DLD1 (cell line): ENCODE measurements at regions not wholly inside any gene's neighbourhood (a gene's known extent, or its start where the extent isn't known, plus 50 kb on each side); places are given as distances from the start of the nearest gene placed in this dataset.

Source experiments
- in situ Hi-C: cut with HindIII; loops from 2 replicates; pipeline ENCODE4 v1.10.0; 2017; ENCODE audit warnings: low sequenced_read_pairs

- in situ Hi-C loops = no loop called here
These were observed 622.1 kb downstream of the IGSF11 start for GRCh38 chr3:118412503-118412902.

DNA sequence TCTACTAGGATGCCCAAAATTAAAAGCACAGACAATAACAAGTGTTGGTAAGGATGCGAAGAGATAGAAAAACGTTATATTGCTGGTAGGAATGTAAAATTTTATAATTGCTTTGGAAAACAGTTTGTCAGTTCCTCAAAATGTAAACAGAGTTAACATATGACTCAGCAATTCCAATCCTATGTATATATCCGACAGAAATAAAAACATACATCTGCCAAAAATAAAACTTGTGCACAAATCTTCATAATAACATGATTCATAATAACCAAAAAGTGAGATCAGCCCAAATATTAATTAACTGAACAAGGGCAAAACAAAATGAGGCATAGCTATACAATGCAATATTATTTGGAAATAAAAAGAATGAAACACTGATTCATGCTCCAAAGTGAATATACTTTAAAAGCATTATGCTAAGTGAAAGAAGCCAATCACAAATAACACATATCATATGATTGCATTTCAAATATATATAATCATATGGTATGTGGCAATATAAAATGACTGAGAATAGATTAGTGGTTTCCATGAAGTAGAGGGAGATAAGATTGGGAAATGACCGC is 609.3 kb downstream of the IGSF11 start:
- in situ Hi-C loops = no loop called here

DNA sequence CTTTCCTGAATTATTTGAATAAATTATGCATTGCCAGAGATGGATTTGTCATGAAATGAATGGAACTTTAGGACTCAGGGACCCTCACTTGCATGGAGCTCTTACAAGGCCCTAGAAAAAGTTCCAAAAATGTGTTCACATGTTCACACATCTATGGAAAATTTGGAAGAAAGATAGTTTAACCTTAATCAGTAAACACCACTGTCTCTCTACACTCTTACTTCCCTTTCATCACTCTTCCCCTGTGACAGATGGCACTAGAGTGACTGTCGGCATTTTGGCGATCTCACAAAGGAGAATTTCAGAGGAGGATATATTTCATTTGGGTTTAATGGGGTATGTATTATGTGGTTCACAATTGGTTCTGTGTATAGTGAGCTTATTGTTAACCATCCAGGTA is 600.8 kb downstream of the IGSF11 start:
- in situ Hi-C loops = no loop called here

DNA sequence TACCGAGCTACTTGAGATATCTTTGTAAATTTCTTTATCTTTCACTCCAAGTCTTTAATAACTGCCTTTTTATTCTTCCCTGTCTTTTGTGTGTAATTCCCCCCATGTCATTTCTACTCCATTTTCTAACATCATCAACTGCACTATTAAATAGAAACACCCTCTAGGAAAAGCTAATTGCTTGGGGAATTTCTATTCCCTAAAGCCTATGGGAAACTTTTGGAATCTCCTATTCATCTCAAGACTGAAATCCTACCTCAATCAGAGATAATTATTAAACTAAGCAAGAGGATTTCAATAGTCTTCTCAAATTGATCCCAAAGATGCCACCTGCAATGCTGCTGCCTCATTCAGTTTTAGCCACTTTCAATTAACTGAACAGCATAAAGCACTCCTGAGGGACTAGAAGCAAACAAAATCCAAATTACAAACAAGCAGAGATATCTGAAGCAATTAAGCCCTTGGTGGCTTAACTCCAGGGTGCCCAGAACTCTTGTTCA is 598.7 kb downstream of the IGSF11 start:
- in situ Hi-C loops = no loop called here

DNA sequence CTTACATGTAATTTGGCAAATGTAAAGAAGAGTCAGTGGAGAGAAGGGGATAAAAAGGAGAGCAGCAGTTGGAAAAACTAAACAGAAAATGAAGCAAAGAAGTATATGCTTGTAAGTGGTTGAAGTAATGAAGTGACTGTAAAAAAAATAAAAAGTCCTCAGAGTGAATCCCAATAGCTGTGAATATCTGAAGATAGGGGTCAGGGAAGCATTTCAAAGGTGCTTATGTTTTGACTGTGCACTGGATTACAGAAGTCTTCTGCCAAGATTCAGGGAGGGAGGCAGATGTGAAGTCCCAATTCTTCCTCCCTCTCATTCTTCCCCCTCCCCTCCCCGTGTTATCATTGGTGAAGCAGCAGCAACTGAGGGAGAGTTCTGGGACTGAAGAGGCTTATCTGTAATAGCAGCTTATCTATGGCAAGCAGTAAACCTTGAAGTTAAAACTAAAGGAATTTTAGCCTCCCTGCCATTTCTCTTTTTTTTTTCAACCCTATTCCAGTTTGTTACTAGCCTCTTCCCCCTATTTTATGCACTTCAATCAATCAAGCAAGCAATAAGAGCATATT is 597.9 kb downstream of the IGSF11 start:
- in situ Hi-C loops = no loop called here

GRCh38 chr3:118445036-118445435 is 589.6 kb downstream of the IGSF11 start:
- in situ Hi-C loops = no loop called here

DNA sequence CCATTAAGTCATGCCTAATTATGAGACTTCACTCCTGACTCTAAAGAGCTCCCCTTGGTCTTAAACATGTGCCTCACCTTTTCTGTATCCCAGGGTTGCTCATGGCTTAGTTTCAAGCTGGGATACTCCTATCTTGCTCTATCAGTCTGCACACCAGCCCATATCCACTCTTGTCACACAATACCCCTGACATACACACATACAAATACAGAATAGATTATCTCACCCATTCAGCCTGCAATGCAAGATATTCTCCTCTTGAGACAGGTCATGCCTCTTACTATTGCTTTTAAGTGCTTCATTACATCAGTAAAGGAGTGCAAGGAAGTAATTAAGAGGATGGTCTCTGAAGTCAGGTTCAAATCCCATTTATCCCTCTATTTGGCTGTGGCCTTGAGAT is 587.3 kb downstream of the IGSF11 start:
- in situ Hi-C loops = no loop called here

DNA sequence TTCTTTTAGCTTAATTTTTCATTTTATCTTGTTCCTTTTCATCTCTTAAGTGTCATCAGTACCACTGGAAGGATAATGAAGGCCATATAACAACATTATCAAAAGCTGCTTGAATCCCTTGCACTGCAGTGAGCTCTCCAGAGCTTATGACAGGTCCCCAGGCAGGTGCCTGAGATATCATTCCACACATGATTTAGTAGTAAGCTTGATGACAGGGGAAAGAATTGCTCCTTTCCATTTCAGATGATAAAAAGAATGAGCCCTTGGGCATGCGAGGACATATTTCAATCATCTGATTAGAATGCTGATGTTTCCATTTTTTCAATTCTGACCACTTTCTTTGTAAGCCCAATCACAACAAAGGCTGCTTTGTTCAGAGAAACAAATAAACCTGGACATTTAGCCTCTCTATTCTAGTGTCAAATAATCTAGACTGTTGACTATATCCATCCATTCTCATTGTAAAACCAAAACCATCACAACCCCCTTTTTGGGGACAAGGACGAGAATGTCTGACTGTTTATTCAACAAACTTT is 567.8 kb downstream of the IGSF11 start:
- in situ Hi-C loops = no loop called here

DNA sequence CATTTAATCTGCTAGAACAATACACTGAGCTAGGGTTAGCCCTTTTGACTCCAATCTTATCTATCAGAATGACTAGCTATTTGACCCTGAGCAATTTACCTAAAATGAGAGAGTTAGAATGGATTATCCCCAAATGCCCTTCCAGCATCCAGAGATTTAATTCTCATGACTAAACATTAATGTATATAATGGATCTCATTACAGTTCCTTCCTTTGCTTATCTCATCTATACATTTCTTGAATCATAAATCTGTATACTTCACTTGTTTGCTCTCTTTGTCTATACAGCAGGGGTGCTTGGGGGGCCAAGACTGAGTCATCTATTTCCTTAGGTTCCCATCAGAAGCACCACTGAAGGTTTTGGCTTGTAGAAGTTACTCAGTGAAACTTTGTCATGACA is 565.8 kb downstream of the IGSF11 start:
- in situ Hi-C loops = no loop called here

- in situ Hi-C loops = no loop called here
These were observed 562.1 kb downstream of the IGSF11 start for GRCh38 chr3:118472586-118472985.

GRCh38 chr3:118473343-118473742 is 561.3 kb downstream of the IGSF11 start:
- in situ Hi-C loops = no loop called here

- in situ Hi-C loops = no loop called here
These were observed 557.6 kb downstream of the IGSF11 start for GRCh38 chr3:118476885-118477618.

GRCh38 chr3:118477768-118478167 is 556.9 kb downstream of the IGSF11 start:
- in situ Hi-C loops = no loop called here

GRCh38 chr3:118478706-118479276 is 555.9 kb downstream of the IGSF11 start:
- in situ Hi-C loops = no loop called here

GRCh38 chr3:118479376-118479775 is 555.3 kb downstream of the IGSF11 start:
- in situ Hi-C loops = no loop called here

DNA sequence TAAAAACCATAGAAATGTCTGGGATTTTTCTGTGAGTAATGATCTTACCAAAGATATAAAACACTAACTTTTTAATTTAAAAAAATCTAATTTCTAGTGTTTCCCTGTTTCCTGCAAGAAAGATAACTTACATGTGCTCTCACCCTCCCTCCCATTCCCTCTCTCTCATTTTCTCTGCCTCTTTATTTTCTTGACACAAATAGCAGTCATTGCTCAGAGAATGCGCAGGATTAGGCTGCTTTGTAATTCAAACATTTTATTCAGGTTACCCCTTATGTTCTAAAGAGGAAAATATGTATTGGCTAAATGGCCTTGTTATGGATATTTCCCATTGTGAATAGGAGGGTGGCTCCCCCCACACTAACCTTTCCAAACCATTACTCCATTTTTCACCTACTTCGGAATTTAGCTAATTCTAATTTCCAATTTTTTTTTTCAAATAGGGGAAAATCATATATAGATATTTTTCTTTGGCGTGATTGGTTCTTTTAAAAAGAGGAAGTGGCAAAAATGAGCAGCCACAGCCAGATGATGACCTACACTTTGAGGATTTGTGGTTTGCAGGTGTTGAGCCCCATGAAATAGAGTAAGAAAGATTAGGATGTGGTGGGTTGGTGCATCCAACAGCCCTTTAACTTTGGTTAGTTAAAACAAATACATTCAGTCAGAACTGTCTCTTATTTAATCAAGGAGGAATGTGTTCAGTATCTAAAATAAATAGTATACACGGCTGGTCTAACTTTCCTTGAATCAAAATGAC is 554.4 kb downstream of the IGSF11 start:
- in situ Hi-C loops = no loop called here

GRCh38 chr3:118485693-118486092 is 549.0 kb downstream of the IGSF11 start:
- in situ Hi-C loops = no loop called here

DNA sequence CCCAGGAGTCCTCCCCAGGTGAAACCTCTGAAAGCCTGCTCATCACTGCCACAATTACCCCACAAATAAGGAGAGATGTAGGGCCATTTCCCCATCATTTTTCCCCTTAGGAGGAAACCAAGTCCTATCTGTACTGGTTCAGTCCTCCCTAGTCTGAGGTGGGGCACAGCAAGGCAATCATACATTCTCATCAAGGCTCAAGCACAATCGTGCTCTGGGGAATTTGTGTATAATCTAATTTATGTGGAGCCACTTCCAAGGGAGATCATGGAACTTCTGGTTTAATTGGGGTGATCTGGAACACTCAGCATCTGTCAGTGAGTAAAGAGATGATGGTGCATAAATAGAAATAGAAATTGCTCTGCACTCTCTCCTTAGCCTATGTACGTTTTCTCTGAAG is 546.9 kb downstream of the IGSF11 start:
- in situ Hi-C loops = no loop called here

DNA sequence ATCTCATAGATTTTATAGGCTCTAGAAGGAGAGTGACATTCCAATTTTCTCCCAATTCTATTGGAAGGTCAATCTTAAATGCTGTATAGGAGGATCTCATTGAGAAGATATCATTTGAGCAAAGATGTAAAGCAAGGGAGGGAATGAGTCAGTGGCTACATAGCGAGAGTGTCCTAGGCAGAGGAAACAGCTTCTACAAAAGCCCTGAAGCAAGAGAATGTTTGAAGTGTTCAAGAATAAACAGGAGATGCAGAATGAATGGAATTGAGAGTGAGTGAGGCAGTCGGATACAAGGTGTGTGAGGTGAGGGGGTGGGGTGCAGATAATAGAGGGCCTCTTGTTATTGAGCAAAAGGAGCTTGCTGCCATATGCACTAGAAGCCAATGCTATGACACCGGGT is 545.9 kb downstream of the IGSF11 start:
- in situ Hi-C loops = no loop called here

DNA sequence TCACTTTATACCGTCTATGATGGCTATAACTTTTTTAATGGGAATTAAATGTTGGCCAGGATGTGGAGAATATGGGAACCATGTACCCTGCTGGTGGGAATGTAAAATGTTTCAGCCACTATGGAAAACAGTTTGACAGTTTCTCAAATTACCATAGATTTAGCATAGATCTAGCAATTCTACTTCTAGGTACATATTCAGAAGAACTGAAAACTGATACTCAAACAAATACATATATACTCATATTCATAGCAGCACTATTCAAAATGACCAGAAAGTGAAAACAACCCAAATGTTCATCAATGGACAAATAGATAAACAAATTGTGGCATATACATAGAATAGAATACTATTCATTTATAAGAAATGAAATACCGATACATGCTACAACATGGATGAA is 539.4 kb downstream of the IGSF11 start:
- in situ Hi-C loops = no loop called here

GRCh38 chr3:118497274-118497673 is 537.4 kb downstream of the IGSF11 start:
- in situ Hi-C loops = no loop called here
